ENCODE measurements at regions not wholly inside any gene's neighbourhood (a gene's known extent, or its start where the extent isn't known, plus 50 kb on each side); places are given as distances from the start of the nearest gene placed in this dataset.
"Not testable (repeated sequence)": the region's sequence is repeated elsewhere in the genome, so short reads cannot be mapped to it uniquely, and the experiment has no call there.

- DNase-seq (ENCODE audit: low read depth in 2 of 2): not testable (repeated sequence)
Measured at GRCh38 chr7:65510187-65510538, 136.5 kb downstream of the ZNF92 start.

- DNase-seq (ENCODE audit: low read depth in 2 of 2): not testable (repeated sequence)
Measured at GRCh38 chr7:65519751-65520150, 146.1 kb downstream of the ZNF92 start.

GRCh38 chr7:65545465-65546161 lies 172.0 kb downstream of the ZNF92 start:
- DNase-seq (ENCODE audit: low read depth in 2 of 2): not testable (repeated sequence)

GRCh38 chr7:65549589-65550443 lies 176.2 kb downstream of the ZNF92 start:
- not testable (repeated sequence) for DNase-seq (ENCODE audit: low read depth in 2 of 2)

GRCh38 chr7:65550444-65550809 lies 176.8 kb downstream of the ZNF92 start:
- DNase-seq (ENCODE audit: low read depth in 2 of 2): not testable (repeated sequence)

- not testable (repeated sequence) for DNase-seq (ENCODE audit: low read depth in 2 of 2)
Measured at GRCh38 chr7:65551042-65551441, 177.4 kb downstream of the ZNF92 start.

- not testable (repeated sequence) for DNase-seq (ENCODE audit: low read depth in 2 of 2)
Measured at GRCh38 chr7:65554553-65555476, 181.2 kb downstream of the ZNF92 start.

- not testable (repeated sequence) for DNase-seq (ENCODE audit: low read depth in 2 of 2)
Measured at GRCh38 chr7:65558584-65558983, 184.9 kb downstream of the ZNF92 start.

GRCh38 chr7:65561786-65562372 lies 188.2 kb downstream of the ZNF92 start:
- not testable (repeated sequence) for DNase-seq (ENCODE audit: low read depth in 2 of 2)

- not testable (repeated sequence) for DNase-seq (ENCODE audit: low read depth in 2 of 2)
Measured at GRCh38 chr7:65562522-65562921, 188.9 kb downstream of the ZNF92 start.

- not testable (repeated sequence) for DNase-seq (ENCODE audit: low read depth in 2 of 2)
Measured at GRCh38 chr7:65563333-65563732, 189.7 kb downstream of the ZNF92 start.

- DNase-seq (ENCODE audit: low read depth in 2 of 2): not testable (repeated sequence)
Measured at GRCh38 chr7:65568226-65568625, 194.6 kb downstream of the ZNF92 start.

GRCh38 chr7:65570990-65571389 lies 197.3 kb downstream of the ZNF92 start:
- DNase-seq (ENCODE audit: low read depth in 2 of 2): not testable (repeated sequence)

GRCh38 chr7:65572581-65572980 lies 198.9 kb downstream of the ZNF92 start:
- DNase-seq (ENCODE audit: low read depth in 2 of 2): not testable (repeated sequence)

- DNase-seq (ENCODE audit: low read depth in 2 of 2): not testable (repeated sequence)
Measured at GRCh38 chr7:65576370-65576769, 202.7 kb downstream of the ZNF92 start.

GRCh38 chr7:65582518-65583119 lies 209.0 kb downstream of the ZNF92 start:
- DNase-seq (ENCODE audit: low read depth in 2 of 2): not testable (repeated sequence)

- not testable (repeated sequence) for DNase-seq (ENCODE audit: low read depth in 2 of 2)
Measured at GRCh38 chr7:65602495-65602894, 228.8 kb downstream of the ZNF92 start.

- DNase-seq (ENCODE audit: low read depth in 2 of 2): no peak
Measured at GRCh38 chr7:65609131-65609530, 235.5 kb downstream of the ZNF92 start.

- DNase-seq (ENCODE audit: low read depth in 2 of 2): not testable (repeated sequence)
Measured at GRCh38 chr7:65613644-65614289, 240.1 kb downstream of the ZNF92 start.

GRCh38 chr7:65616111-65616510 lies 242.5 kb downstream of the ZNF92 start:
- DNase-seq (ENCODE audit: low read depth in 2 of 2): not testable (repeated sequence)
